HEK293T (cell line): ENCODE measurements at regions not wholly inside any gene's neighbourhood (a gene's known extent, or its start where the extent isn't known, plus 50 kb on each side); places are given as distances from the start of the nearest gene placed in this dataset.
"Not testable (repeated sequence)": the region's sequence is repeated elsewhere in the genome, so short reads cannot be mapped to it uniquely, and the experiment has no call there.

Experiments
- CTCF ChIA-PET: fragments of 350-600 bp; formaldehyde crosslinking; extraction: SDS; loops from one replicate; lab custom pipeline; 2021; ENCODE audit warnings: antibody characterized with exemption, inconsistent platforms; lab: Yijun Ruan, JAX
- POLR2A ChIA-PET: fragments of 350-600 bp; formaldehyde crosslinking; extraction: SDS; loops from one replicate; lab custom pipeline; 2020; ENCODE audit warnings: antibody characterized with exemption, inconsistent platforms; lab: Yijun Ruan, JAX
- DNase-seq: peaks from one replicate; pipeline ENCODE4 v3.0.0; 2012; ENCODE audit warnings: mixed read lengths; ENCODE audit errors: extremely low spot score
- ARNT ChIP-seq: fragments of 450-650 bp; IDR thresholded peaks from 2 replicates; pipeline ENCODE4 v1.6.1; 2017; ENCODE audit warnings: mild to moderate bottlenecking
- BHLHE40 ChIP-seq: fragments of 450-650 bp; IDR thresholded peaks from 2 replicates; pipeline ENCODE4 v1.6.1; 2016; ENCODE audit warnings: mild to moderate bottlenecking, moderate library complexity, borderline replicate concordance
- CTBP1 ChIP-seq: fragments of 450-650 bp; IDR thresholded peaks from 2 replicates; pipeline ENCODE4 v1.6.1; 2016; ENCODE audit warnings: borderline replicate concordance
- ELF4 ChIP-seq: fragments of 450-650 bp; IDR thresholded peaks from 2 replicates; pipeline ENCODE4 v1.6.1; 2017; ENCODE audit warnings: antibody characterized with exemption
- FOXA1 ChIP-seq: fragments of 450-650 bp; IDR thresholded peaks from 2 replicates; pipeline ENCODE4 v1.6.1; 2016; ENCODE audit warnings: mild to moderate bottlenecking
- FOXK2 ChIP-seq: fragments of 450-650 bp; IDR thresholded peaks from 2 replicates; pipeline ENCODE4 v1.6.1; 2016; ENCODE audit warnings: mild to moderate bottlenecking
- FOXM1 ChIP-seq: fragments of 450-650 bp; IDR thresholded peaks from 2 replicates; pipeline ENCODE4 v1.6.1; 2017; ENCODE audit warnings: mild to moderate bottlenecking, borderline replicate concordance
- HDGF ChIP-seq: fragments of 450-650 bp; IDR thresholded peaks from 2 replicates; pipeline ENCODE4 v1.6.1; 2017; ENCODE audit warnings: antibody characterized with exemption, borderline replicate concordance
- L3MBTL2 ChIP-seq: fragments of 450-650 bp; conservative IDR thresholded peaks from 2 replicates; pipeline ENCODE4 v1.6.1; 2016; ENCODE audit warnings: mild to moderate bottlenecking
- LEF1 ChIP-seq: fragments of 450-650 bp; IDR thresholded peaks from 2 replicates; pipeline ENCODE4 v1.6.1; 2017; ENCODE audit warnings: mild to moderate bottlenecking, borderline replicate concordance
- NFRKB ChIP-seq: fragments of 450-650 bp; IDR thresholded peaks from 2 replicates; pipeline ENCODE4 v1.6.1; 2016; ENCODE audit warnings: mild to moderate bottlenecking, moderate library complexity
- SP1 ChIP-seq: fragments of 450-650 bp; IDR thresholded peaks from 2 replicates; pipeline ENCODE4 v1.6.1; 2017
- SUZ12 ChIP-seq: fragments of 450-650 bp; IDR thresholded peaks from 2 replicates; pipeline ENCODE4 v1.6.1; 2016; ENCODE audit warnings: mild to moderate bottlenecking
- TARDBP ChIP-seq: fragments of 450-650 bp; IDR thresholded peaks from 2 replicates; pipeline ENCODE4 v1.6.1; 2016
- ZNF384 ChIP-seq: fragments of 450-650 bp; IDR thresholded peaks from 2 replicates; pipeline ENCODE4 v1.6.1; 2016
- TF ChIP-seq, protein P1 (sequence below): fragments of 450-650 bp; IDR thresholded peaks from 2 replicates; pipeline ENCODE4 v1.6.1; 2016

DNA sequence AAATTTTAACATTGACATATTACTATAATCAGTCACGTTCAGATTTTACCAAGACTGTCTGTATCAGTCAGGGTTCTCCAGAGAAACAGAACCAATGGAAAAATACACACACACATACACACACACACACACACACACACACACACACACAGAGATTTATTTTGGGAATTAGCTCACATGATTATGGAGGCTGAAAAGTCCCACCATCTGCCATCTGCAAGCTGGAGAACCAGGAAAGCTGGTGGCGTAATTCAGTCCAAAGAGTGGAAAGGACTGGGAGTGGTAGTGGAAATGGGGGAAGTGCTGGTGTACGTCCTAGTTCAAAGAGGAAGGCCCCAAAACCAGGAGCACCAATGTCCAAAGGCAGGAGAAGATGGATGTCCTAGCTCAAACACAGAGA lies 166.4 kb downstream of the AKAIN1 start:
- TF ChIP-seq ZNF384 = no peak
- no peak for TF ChIP-seq ARNT
- TF ChIP-seq ELF4 = no peak
- TF ChIP-seq FOXK2 = no peak
- no peak for TF ChIP-seq FOXA1
- TF ChIP-seq NFRKB = no peak
- TF ChIP-seq LEF1 = no peak
- TF ChIP-seq, protein P1, sequence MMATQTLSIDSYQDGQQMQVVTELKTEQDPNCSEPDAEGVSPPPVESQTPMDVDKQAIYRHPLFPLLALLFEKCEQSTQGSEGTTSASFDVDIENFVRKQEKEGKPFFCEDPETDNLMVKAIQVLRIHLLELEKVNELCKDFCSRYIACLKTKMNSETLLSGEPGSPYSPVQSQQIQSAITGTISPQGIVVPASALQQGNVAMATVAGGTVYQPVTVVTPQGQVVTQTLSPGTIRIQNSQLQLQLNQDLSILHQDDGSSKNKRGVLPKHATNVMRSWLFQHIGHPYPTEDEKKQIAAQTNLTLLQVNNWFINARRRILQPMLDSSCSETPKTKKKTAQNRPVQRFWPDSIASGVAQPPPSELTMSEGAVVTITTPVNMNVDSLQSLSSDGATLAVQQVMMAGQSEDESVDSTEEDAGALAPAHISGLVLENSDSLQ = no peak
- no peak for TF ChIP-seq BHLHE40
- no peak for TF ChIP-seq FOXM1
- no peak for TF ChIP-seq L3MBTL2
- TF ChIP-seq TARDBP = no peak
- no peak for TF ChIP-seq SUZ12
- DNase-seq = no peak
- ChIA-PET POLR2A (no interaction called here), CTCF (no interaction called here)

DNA sequence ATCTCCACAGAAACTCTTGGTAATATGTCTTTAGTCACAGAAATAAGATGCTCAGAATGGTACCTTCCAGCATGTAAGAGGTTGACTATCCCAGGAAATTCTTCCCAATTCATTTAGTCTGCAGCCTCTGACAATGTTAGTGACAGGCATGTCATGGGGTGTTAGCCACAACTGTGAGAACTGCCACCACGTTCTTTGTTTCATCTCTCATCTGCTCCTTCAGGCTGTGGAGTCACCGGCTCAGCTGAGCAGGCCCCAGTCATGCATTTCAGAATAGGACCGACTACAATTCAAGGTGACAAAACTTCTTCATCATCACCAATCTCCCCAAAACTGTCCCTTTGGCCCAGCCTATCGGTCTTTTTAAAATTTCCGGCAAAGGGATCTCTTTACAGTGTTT lies 167.5 kb downstream of the AKAIN1 start:
- CTCF ChIA-PET = no interaction called here
- DNase-seq = no peak
- TF ChIP-seq LEF1 = no peak
- no peak for TF ChIP-seq ELF4
- TF ChIP-seq BHLHE40 = no peak
- TF ChIP-seq FOXK2 = no peak
- TF ChIP-seq SP1 = no peak
- TF ChIP-seq CTBP1 = no peak
- TF ChIP-seq ARNT = no peak
- POLR2A ChIA-PET = no interaction called here

DNA sequence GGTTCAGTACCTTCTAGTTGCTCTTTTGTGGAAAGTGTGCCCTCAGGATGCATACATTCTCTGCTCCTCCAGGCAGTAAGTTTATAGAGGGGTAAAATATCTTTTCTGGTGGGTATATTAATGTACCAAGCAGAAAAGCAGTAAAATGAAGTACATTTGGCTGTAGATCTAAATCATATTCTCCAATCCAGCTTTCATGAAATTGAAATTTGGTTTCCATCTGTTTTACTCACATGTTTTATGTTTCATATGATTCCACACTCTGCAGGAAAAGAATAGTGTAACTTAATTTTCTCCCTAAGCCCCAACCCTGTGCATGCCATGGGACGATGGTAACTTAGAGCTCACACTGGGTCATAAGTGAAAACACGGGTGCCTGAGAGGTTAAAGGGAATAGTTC lies 172.3 kb downstream of the AKAIN1 start:
- POLR2A ChIA-PET = no interaction called here
- CTCF ChIA-PET = no interaction called here
- no peak for DNase-seq
- TF ChIP-seq FOXM1 (no peak), HDGF (no peak), ZNF384 (no peak), ARNT (no peak), FOXK2 (no peak), ELF4 (no peak), CTBP1 (no peak), FOXA1 (no peak), LEF1 (no peak), NFRKB (no peak), SUZ12 (no peak), TARDBP (no peak), L3MBTL2 (no peak), SP1 (no peak), BHLHE40 (no peak)
- TF ChIP-seq, protein P1 = no peak

DNA sequence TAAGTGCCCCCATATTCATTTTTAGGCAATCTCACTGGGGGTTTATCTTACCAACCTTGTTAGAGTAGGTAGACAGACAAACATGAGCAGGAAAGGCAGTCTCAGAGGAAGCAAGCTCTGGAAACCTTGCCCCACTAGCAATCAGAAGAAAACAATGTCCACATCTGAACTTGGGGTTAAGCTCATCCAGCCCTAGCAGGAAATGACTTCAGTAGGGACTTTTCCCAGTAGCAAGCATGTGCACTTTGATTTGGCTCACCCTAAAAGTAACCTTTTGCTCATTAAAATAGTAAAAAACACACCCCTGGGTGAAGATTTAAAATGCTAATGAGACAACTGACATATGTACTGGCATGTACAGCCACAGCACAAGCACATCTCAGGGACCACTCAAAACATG lies 175.5 kb downstream of the AKAIN1 start:
- ChIA-PET CTCF (no interaction called here), POLR2A (no interaction called here)
- DNase-seq = no peak
- TF ChIP-seq SP1 = no peak
- TF ChIP-seq HDGF = no peak
- TF ChIP-seq BHLHE40 = no peak
- TF ChIP-seq FOXK2 = no peak
- TF ChIP-seq, protein P1 = no peak
- TF ChIP-seq FOXA1 = no peak
- no peak for TF ChIP-seq L3MBTL2
- TF ChIP-seq LEF1 = no peak
- no peak for TF ChIP-seq ARNT

DNA sequence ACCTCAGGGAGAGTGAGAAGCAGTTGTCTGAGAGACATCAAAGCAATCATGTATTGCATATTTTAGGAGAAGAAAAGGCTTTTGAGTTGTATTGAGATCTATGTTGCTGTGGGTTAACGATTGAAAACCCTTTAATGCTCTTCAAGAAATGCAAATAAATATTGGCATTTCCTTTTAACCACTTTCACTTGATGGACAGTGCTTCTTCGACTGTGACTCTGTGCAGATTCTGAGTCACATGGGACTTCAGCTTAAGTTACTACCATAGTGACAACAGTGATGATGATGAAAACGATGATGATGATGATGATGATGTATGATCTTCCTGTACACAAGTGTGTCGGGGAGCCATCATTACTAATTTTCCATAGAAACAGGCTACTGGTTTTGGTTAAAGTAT lies 181.8 kb downstream of the AKAIN1 start:
- ChIA-PET POLR2A (no interaction called here), CTCF (interaction anchor here (1.4 kb wide), 1 partner anchor 8 kb away, joined by 5 read pairs; no protein-coding TSS in a partner anchor)
- no peak for DNase-seq
- no peak for TF ChIP-seq FOXK2

DNA sequence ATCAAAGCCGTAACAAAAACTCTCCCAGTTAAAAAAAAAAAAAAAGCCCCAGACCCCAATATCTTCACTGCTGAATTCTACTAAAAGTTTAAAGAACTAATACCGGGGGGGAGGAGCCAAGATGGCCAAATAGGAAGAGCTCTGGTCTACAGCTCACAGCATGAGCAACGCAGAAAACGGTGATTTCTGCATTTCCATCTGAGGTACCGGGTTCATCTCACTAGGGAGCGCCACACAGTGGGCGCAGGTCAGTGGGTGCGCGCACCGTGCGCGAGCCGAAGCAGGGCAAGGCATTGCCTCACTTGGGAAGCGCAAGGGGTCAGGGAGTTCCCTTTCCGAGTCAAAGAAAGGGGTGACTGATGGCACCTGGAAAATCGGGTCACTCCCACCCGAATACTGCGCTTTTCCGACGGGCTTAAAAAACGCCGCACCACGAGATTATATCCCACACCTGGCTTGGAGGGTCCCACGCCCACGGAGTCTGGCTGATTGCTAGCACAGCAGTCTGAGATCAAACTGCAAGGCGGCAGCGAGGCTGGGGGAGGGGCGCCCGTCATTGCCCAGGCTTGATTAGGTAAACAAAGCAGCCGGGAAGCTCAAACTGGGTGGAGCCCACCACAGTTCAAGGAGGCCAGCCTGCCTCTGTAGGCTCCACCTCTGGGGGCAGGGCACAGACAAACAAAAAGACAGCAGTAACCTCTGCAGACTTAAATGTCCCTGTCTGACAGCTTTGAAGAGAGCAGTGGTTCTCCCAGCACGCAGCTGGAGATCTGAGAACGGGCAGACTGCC lies 192.8 kb downstream of the AKAIN1 start:
- CTCF ChIA-PET, DNase-seq, POLR2A ChIA-PET: not testable (repeated sequence)

DNA sequence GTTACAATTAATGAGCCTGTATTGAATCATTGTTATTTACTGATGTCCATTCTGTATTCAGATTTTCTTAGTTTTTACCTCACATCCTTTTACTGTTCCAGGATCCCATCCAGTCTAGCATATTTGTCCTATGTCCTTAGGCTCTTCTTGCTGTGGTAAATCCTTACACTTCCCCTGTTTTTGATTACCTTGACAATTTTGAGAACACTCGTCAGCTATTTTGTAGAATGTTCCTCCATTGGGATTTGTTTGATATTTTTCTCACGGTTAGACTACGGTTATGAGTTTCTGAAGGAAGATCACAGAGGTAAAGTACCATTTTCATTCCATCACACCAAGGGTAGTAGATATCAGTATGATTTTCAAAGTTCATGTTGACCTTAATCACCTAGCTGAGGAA lies 202.3 kb downstream of the AKAIN1 start:
- CTCF ChIA-PET = no interaction called here
- POLR2A ChIA-PET = no interaction called here
- TF ChIP-seq NFRKB (no peak), FOXM1 (no peak), FOXK2 (no peak), TARDBP (no peak), ELF4 (no peak), SP1 (no peak), ARNT (no peak), L3MBTL2 (no peak), BHLHE40 (no peak), HDGF (no peak), CTBP1 (no peak), FOXA1 (no peak), SUZ12 (no peak)
- TF ChIP-seq, protein P1 = no peak
- no peak for DNase-seq
